Panc1 (cell line): ENCODE measurements at regions not wholly inside any gene's neighbourhood (a gene's known extent, or its start where the extent isn't known, plus 50 kb on each side); places are given as distances from the start of the nearest gene placed in this dataset.

ENCODE experiments used
- ATAC-seq: fragments of 200-7000 bp; cut with Tn5 transposase; 2 replicates; pipeline ENCODE4 v1.9.1; 2020; ENCODE audit warnings: mild to moderate bottlenecking, moderate library complexity
- BruUV-seq: library from RNA; stranded (reverse); fragments of 400-500 nt; replicated peaks from 2 replicates; lab custom pipeline; 2021; lab: Mats Ljungman, UMichigan
- CTCF ChIA-PET: fragments of 300-600 bp; sonication (Branson Sonifier 250); formaldehyde crosslinking; loops from one replicate; lab custom pipeline; 2022; ENCODE audit warnings: antibody characterized with exemption; lab: Charles Lee
- POLR2A ChIA-PET: fragments of 300-600 bp; sonication (Branson Sonifier 250); formaldehyde crosslinking; loops from one replicate; lab custom pipeline; 2022; ENCODE audit warnings: antibody characterized with exemption; lab: Charles Lee
- DNase-seq: peaks from one replicate; pipeline ENCODE4 v3.0.0-alpha.2; 2010; ENCODE audit warnings: low read depth, low spot score
- H3K27ac ChIP-seq: 2 replicates; pipeline ENCODE4 v1.5.1; 2011; ENCODE audit warnings: mild to moderate bottlenecking, low read length, inconsistent platforms
- H3K27me3 ChIP-seq: fragments of 200-500 bp; sonication (Bioruptor generic); 2 replicates; pipeline ENCODE4 v1.6.0; 2014; ENCODE audit warnings: low read length, inconsistent platforms; ENCODE audit not compliant: control insufficient read depth, insufficient read depth
- H3K36me3 ChIP-seq: fragments of 200-500 bp; sonication (Bioruptor generic); 2 replicates; pipeline ENCODE4 v1.5.1; 2014; ENCODE audit warnings: inconsistent platforms, mild to moderate bottlenecking, low read length, moderate library complexity; ENCODE audit not compliant: control insufficient read depth, insufficient read depth
- H3K4me1 ChIP-seq: 2 replicates; pipeline ENCODE4 v1.5.1; 2011; ENCODE audit warnings: inconsistent platforms, mild to moderate bottlenecking, low read length, moderate library complexity; ENCODE audit not compliant: control insufficient read depth, insufficient read depth
- H3K4me3 ChIP-seq, 2 experiments: 2 replicates each; pipeline ENCODE4 v1.5.1; 2011 to 2012; ENCODE audit warnings: low read depth in 2 of 2, low read length in 2 of 2, mild to moderate bottlenecking in 2 of 2, inconsistent platforms in 1 of 2, moderate library complexity in 1 of 2
- H3K9me3 ChIP-seq: fragments of 200-500 bp; sonication (Bioruptor generic); 2 replicates; pipeline ENCODE4 v1.5.1; 2014; ENCODE audit warnings: low read depth, mild to moderate bottlenecking, inconsistent platforms, low read length, moderate library complexity; ENCODE audit not compliant: control insufficient read depth, insufficient read depth
- CTCF ChIP-seq: fragments of 450-650 bp; IDR thresholded peaks from 2 replicates; pipeline ENCODE4 v1.5.1; 2017; ENCODE audit warnings: mild to moderate bottlenecking
- POLR2AphosphoS5 ChIP-seq: IDR thresholded peaks from 2 replicates; pipeline ENCODE4 v1.6.1; 2012; ENCODE audit warnings: mild to moderate bottlenecking, low read depth, low read length, moderate library complexity
- REST ChIP-seq, 2 experiments: IDR thresholded peaks; 2 replicates each; pipeline ENCODE4 v1.6.1; 2011 to 2012; ENCODE audit warnings: low read depth in 2 of 2, control low read depth in 1 of 2, low read length in 1 of 2, mild to moderate bottlenecking in 1 of 2, moderate library complexity in 1 of 2; ENCODE audit not compliant: insufficient read depth in 1 of 2
- SIN3A ChIP-seq: IDR thresholded peaks from 2 replicates; pipeline ENCODE4 v1.6.1; 2012; ENCODE audit warnings: low read depth, mild to moderate bottlenecking, low read length, moderate library complexity, borderline replicate concordance; ENCODE audit not compliant: insufficient read depth
- TCF7L2 ChIP-seq: IDR thresholded peaks from 2 replicates; pipeline ENCODE4 v1.6.1; 2011; ENCODE audit warnings: mild to moderate bottlenecking, low read depth, low read length, inconsistent platforms
- in situ Hi-C: cut with HindIII; loops from 2 replicates; pipeline ENCODE4 v1.10.0; 2016; ENCODE audit warnings: low sequenced_read_pairs, low pct_unique_long_range_greater_than_20kb
- intact Hi-C: fragments of 100-400 bp; cut with micrococcal nuclease; formaldehyde crosslinking; loops from one replicate; pipeline ENCODE4 v1.10.0; 2022; ENCODE audit not compliant: unreplicated experiment

GRCh38 chr5:158236511-158237335 is 377.8 kb upstream of the CLINT1 start:
- TF ChIP-seq CTCF = no peak
- TF ChIP-seq POLR2AphosphoS5 = no peak
- no peak for TF ChIP-seq REST (IDR thresholded peaks at IDR 0.05; ENCODE audit: insufficient read depth in 1 of 2, low read depth in 2 of 2, low read length in 1 of 2)
- TF ChIP-seq TCF7L2 = no peak
- TF ChIP-seq SIN3A = no peak
- Histone ChIP-seq H3K36me3 (no peaks in the 10 kb centered on the region), H3K4me3 (no peak overlapping the region), H3K4me1 (no peaks in the 10 kb centered on the region), H3K9me3 (no peaks in the 10 kb centered on the region), H3K27ac (no peak overlapping the region), H3K27me3 (no peaks in the 10 kb centered on the region)
- BruUV-seq = no TSS peak
- ATAC-seq (no peak), DNase-seq (no peak)
- in situ Hi-C loops (no loop called here), intact Hi-C loops (no loop called here)
- ChIA-PET CTCF (no interaction called here), POLR2A (no interaction called here)

- ATAC-seq (no peak), DNase-seq (no peak)
- Histone ChIP-seq H3K9me3 (no peaks in the 10 kb centered on the region), H3K27ac (no peak overlapping the region), H3K4me1 (no peaks in the 10 kb centered on the region), H3K4me3 (no peak overlapping the region), H3K27me3 (no peaks in the 10 kb centered on the region), H3K36me3 (no peaks in the 10 kb centered on the region)
- POLR2A ChIA-PET = no interaction called here
- CTCF ChIA-PET = no interaction called here
- TF ChIP-seq TCF7L2 (no peak), POLR2AphosphoS5 (no peak), REST (IDR thresholded peaks at IDR 0.05; ENCODE audit: insufficient read depth in 1 of 2, low read depth in 2 of 2, low read length in 1 of 2) (no peak), CTCF (no peak), SIN3A (no peak)
- intact Hi-C loops (no loop called here), in situ Hi-C loops (no loop called here)
- BruUV-seq = no TSS peak
Measured at GRCh38 chr5:158235159-158235547, 376.2 kb upstream of the CLINT1 start.
